IPS DF 4.7 (cell line): ENCODE measurements at regions not wholly inside any gene's neighbourhood (a gene's known extent, or its start where the extent isn't known, plus 50 kb on each side); places are given as distances from the start of the nearest gene placed in this dataset.

Experiments
- DNase-seq: peaks from one replicate; pipeline ENCODE4 v3.0.0-alpha.2; 2013; ENCODE audit warnings: low spot score; ENCODE audit errors: extremely low read depth

GRCh38 chr9:13990994-13991393 is 322.9 kb downstream of the NFIB start:
- DNase-seq, result no peak

- no peak for DNase-seq
Measured at GRCh38 chr9:13990331-13990730, 323.6 kb downstream of the NFIB start.

- DNase-seq, result no peak
Measured at GRCh38 chr9:13988944-13989343, 325.0 kb downstream of the NFIB start.

- no peak for DNase-seq
Measured at GRCh38 chr9:13983607-13984006, 330.3 kb downstream of the NFIB start.

- no peak for DNase-seq
Measured at GRCh38 chr9:13979941-13980318, 334.0 kb downstream of the NFIB start.

DNA sequence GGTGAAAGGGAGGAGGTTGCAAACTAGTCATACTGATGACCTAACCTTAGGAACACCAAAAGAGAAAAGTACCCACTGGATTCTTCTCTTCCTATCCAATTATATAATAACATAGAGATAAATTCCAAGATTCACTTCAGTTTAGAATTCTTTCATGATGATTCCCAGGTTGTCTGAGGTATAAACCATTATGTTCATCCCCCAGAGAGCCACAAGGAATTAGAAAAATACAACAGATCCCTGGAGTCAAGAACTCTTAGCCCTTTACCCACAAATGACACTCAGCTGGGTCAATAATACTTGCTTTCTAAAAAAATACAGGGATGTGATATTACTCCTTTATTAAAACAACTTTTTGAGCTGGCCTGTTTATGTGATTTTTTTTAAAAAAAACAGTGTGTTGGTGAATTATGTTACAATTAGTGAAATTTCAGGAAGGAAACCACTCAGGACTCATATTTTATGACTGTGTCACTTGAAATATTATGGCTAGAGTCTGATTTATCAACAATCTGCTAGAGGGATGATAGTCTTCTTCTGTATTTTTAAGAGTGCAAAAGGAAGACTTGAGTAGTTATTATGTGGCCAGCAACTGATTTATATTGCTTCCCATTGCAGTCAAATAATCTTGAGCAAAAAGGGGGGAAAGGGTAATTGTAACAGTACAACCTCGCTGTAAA is 338.2 kb downstream of the NFIB start:
- DNase-seq, result no peak

DNA sequence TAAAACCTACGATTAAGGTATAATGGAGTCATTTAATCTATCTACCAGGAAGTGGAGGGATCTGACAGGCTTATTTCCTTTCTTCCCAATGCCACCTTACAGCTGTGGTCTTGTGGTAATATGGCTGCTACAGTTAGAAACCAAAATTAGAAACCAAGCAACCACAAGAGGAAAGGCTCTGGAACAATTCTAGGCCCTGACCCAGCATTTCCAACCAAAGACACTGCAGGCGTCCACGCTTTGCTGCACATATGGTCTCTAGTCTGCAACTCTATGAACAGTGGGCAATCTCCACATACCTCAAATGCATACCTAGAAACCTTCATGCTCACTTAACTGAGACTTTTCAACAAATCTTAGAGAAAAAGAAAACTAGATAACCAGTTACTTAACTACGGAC is 339.1 kb downstream of the NFIB start:
- no peak for DNase-seq

- DNase-seq, result no peak
Measured at GRCh38 chr9:13971966-13972655, 341.8 kb downstream of the NFIB start.

- DNase-seq, result no peak
Measured at GRCh38 chr9:13971415-13971814, 342.5 kb downstream of the NFIB start.

GRCh38 chr9:13970426-13970825 is 343.5 kb downstream of the NFIB start:
- no peak for DNase-seq

DNA sequence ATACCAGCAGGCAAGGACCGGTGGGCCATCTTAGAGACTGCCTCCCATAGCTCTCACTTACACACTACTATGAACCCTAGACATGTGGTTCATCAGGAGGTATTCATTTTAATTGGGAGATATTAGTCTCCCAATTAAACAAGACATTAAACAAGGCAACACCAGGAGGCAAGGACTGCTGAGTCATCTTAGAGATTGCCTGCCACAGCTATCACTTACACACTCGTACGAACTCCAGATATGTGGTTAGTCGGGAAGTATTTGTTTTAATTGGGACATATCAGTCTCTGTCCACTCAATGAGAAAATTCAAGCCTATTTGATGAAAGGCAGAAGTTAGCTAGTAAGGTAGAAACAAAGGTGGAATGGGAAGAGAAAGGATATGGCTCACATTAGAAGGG is 343.9 kb downstream of the NFIB start:
- DNase-seq, result no peak

- DNase-seq, result no peak
Measured at GRCh38 chr9:13967438-13967837, 346.5 kb downstream of the NFIB start.

GRCh38 chr9:13967011-13967410 is 346.9 kb downstream of the NFIB start:
- DNase-seq, result no peak

DNA sequence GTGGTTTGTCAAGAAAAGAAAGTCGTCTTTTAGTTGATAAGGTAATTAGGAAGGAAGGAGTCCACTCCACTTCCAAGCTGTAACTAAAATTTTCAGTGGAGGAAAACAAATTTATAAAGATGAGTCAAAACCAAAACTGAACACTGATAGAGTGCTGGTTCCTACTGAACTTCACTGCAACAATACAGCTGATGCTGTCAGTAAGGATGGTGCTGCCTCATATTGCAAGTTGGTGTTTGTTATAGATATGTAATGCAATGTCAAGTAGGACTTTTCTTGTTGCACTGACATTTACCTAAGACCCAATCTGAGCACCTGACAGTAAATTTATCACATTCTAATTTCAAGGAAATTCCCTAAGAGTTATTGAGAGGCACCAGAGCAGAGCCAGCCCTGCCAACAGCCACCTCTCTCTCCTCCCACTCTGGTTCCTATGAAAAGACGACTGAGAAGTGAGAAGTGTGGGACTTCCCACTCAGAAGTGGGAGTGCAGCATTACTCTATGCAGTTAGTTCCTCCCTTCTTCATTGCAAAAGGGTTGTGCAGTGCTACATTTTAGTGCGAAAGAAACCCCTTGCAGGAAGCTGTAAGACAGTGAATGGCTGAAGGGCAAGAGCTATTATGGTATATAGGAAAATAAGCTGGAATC is 350.8 kb downstream of the NFIB start:
- no peak for DNase-seq

DNA sequence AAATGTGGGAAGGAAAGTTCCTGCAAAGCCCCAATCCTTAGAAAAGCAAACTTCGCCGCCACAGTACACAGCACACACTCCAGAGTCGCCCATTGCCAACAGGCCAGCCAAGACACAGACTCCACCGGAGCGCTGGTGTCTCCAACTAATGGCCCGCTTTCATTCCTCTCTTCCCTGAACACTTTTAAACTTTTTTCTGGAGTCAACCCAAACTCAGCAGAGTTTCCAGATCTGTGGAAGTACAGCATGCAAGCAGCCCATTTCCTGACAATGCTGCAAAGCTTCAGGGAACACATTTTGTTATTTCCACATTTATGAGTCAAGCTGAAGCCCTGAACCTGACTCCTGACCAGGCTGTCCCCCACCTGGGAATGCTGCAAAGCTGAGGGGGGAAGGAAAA is 351.9 kb downstream of the NFIB start:
- no peak for DNase-seq

DNA sequence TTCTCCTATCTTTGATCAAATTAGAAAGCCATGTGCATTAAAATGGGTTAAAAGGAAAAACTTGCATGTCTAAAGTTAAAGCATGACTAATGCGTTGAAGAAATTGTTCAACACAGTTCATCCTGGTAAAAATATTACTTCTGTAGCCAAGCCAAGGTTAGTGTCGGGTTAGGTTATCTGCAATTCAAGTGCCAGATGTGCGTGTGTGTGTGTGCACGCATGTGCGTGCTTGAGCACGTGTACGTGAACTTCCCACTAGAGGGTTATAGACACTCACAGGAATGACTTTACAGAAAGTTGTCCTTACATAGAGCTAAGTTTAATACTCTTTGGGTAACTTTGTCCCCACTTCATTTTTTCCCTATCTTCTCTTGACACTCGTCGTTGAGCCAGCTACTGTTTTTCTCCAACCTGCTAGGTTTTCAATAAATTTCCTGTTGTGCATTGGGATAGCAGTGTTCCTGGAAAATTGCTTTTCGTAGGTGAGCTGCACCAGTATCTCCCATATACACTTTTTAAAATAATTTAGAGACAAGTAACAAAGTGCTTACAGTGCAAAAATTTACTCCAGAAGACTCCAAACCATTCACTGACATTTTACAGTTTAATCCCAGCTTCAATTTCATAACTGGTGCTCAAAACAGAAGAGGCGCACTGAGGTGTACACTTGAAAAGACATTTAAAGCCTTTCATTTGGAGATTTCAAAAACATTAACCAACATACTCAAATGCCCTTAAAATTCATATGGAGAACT is 353.8 kb downstream of the NFIB start:
- no peak for DNase-seq

- DNase-seq, result no peak
Measured at GRCh38 chr9:13958672-13959071, 355.3 kb downstream of the NFIB start.

DNA sequence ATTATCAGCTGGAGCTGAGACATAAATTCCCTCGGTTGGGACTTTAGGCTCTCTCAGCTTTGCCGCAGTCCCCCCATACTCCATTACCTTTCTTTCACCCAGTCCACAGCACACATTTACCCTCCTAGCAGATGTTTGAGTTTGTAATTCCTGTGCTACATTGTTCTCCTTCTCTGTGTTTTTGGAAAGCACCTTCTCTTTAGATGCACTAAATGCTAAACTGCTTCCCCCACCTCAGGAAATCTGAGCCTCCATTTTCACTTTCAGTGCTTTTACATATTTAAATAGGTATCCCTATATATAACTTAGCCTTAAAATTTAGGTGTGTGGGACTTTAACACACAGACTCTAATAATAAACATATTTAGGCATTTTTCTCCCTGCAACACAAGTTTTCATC is 356.9 kb downstream of the NFIB start:
- no peak for DNase-seq

- no peak for DNase-seq
Measured at GRCh38 chr9:13956107-13956506, 357.8 kb downstream of the NFIB start.

- no peak for DNase-seq
Measured at GRCh38 chr9:13952906-13953305, 361.0 kb downstream of the NFIB start.

DNA sequence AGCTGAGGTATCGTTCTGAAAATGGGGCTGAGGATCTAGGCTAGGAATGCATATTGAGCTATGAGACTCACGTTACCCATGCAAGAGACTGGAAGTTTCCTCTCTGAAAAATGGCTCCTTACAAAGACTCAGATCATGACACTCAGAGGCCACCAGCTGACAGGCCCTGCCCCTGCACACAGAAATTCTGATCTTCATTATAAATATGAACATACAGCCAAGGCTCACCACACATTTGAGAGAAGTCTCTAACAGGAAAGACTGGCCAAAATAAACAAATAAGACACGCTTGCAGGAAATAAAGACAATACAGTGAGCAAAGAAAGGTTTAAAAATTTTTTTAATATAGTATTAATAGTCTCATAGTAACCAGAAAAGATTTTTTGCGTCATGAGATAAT is 365.9 kb downstream of the NFIB start:
- no peak for DNase-seq

- no peak for DNase-seq
Measured at GRCh38 chr9:13943176-13943575, 370.8 kb downstream of the NFIB start.
